ENCODE measurements at regions not wholly inside any gene's neighbourhood (a gene's known extent, or its start where the extent isn't known, plus 50 kb on each side); places are given as distances from the start of the nearest gene placed in this dataset.

DNA sequence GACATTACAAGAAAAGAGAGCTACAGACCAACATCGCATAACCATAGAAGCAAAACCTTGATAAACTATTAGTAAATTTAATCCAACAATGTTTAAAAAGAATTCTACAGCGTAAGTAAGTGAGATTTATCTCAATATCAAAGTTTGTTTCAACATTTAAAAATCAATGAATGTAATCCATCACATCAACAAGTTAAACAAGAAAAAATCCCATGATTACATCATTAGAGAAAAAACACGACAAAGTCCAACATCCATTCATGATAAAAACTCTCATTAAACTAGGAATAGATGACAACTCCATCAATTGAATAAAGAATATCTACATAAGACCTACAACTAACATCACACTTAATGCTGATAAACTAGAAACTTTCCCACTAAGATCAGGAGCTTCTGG lies 239.0 kb upstream of the GGTLC1 start:
- no peak for ATAC-seq
- no peaks in the 10 kb centered on the region for H3K9me3 Mint-ChIP-seq
- Histone ChIP-seq H3K27me3 (ENCODE audit: control insufficient read depth, insufficient read depth, low read length) (no peaks in the 10 kb centered on the region), H3K36me3 (ENCODE audit: control insufficient read depth, insufficient read depth, low read length) (no peaks in the 10 kb centered on the region), H3K9me3 (ENCODE audit: control insufficient read depth, insufficient read depth, low read length) (no peaks in the 10 kb centered on the region), H3K4me1 (ENCODE audit: control insufficient read depth, insufficient read depth, low read length) (no peaks in the 10 kb centered on the region), H3K27ac (ENCODE audit: low read length) (no peak overlapping the region), H3K4me3 (ENCODE audit: low read length) (no peak overlapping the region)
- no peak overlapping the region for H3K27ac Mint-ChIP-seq
- DNase-seq, result no peak
- intact Hi-C loops (cut with micrococcal nuclease), result no loop called here
- no peaks in the 10 kb centered on the region for H3K36me3 Mint-ChIP-seq
- WGBS (ENCODE audit: insufficient coverage), result 89% methylated on average over 1 of the region's 3 CpGs
- TF ChIP-seq, protein P1, sequence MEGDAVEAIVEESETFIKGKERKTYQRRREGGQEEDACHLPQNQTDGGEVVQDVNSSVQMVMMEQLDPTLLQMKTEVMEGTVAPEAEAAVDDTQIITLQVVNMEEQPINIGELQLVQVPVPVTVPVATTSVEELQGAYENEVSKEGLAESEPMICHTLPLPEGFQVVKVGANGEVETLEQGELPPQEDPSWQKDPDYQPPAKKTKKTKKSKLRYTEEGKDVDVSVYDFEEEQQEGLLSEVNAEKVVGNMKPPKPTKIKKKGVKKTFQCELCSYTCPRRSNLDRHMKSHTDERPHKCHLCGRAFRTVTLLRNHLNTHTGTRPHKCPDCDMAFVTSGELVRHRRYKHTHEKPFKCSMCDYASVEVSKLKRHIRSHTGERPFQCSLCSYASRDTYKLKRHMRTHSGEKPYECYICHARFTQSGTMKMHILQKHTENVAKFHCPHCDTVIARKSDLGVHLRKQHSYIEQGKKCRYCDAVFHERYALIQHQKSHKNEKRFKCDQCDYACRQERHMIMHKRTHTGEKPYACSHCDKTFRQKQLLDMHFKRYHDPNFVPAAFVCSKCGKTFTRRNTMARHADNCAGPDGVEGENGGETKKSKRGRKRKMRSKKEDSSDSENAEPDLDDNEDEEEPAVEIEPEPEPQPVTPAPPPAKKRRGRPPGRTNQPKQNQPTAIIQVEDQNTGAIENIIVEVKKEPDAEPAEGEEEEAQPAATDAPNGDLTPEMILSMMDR (IDR thresholded peaks at IDR 0.05), result no peak
- no peak overlapping the region for H3K4me3 Mint-ChIP-seq
- peaks cover 0 to 4% of the 10 kb centered on the region in 2 donors for H3K4me1 Mint-ChIP-seq
- H3K27me3 Mint-ChIP-seq (ENCODE audit: low read depth in 2 of 2), result peaks cover 28 to 54% of the 10 kb centered on the region in 2 donors

GRCh38 chr20:24212494-24212893 lies 223.9 kb upstream of the GGTLC1 start:
- peaks cover 38 to 54% of the 10 kb centered on the region in 2 donors for H3K27me3 Mint-ChIP-seq (ENCODE audit: low read depth in 2 of 2)

GRCh38 chr20:24211972-24212371 lies 223.4 kb upstream of the GGTLC1 start:
- TF ChIP-seq, protein P1 (IDR thresholded peaks at IDR 0.05), result no peak
- H3K4me3 Mint-ChIP-seq, result no peak overlapping the region
- Histone ChIP-seq H3K27ac (ENCODE audit: low read length) (no peak overlapping the region), H3K27me3 (ENCODE audit: control insufficient read depth, insufficient read depth, low read length) (peaks cover 2% of the 10 kb centered on the region), H3K9me3 (ENCODE audit: control insufficient read depth, insufficient read depth, low read length) (no peaks in the 10 kb centered on the region), H3K4me1 (ENCODE audit: control insufficient read depth, insufficient read depth, low read length) (no peaks in the 10 kb centered on the region), H3K36me3 (ENCODE audit: control insufficient read depth, insufficient read depth, low read length) (no peaks in the 10 kb centered on the region), H3K4me3 (ENCODE audit: low read length) (no peak overlapping the region)
- ATAC-seq (no peak), DNase-seq (no peak)
- H3K27ac Mint-ChIP-seq, result no peak overlapping the region
- peaks cover 24% of the 10 kb centered on the region for H3K36me3 Mint-ChIP-seq
- intact Hi-C loops (cut with micrococcal nuclease), result no loop called here
- peaks cover 2 to 7% of the 10 kb centered on the region in 2 donors for H3K9me3 Mint-ChIP-seq
- H3K27me3 Mint-ChIP-seq (ENCODE audit: low read depth in 2 of 2), result peaks cover 38 to 54% of the 10 kb centered on the region in 2 donors
- H3K4me1 Mint-ChIP-seq, result peaks cover 5 to 6% of the 10 kb centered on the region in 2 donors

More at GRCh38 chr20:24212494-24212893, 223.9 kb upstream of the GGTLC1 start:
- Histone ChIP-seq H3K36me3 (ENCODE audit: control insufficient read depth, insufficient read depth, low read length) (no peaks in the 10 kb centered on the region), H3K27ac (ENCODE audit: low read length) (no peak overlapping the region), H3K9me3 (ENCODE audit: control insufficient read depth, insufficient read depth, low read length) (no peaks in the 10 kb centered on the region), H3K27me3 (ENCODE audit: control insufficient read depth, insufficient read depth, low read length) (peaks cover 2% of the 10 kb centered on the region), H3K4me3 (ENCODE audit: low read length) (no peak overlapping the region), H3K4me1 (ENCODE audit: control insufficient read depth, insufficient read depth, low read length) (no peaks in the 10 kb centered on the region)
- 10% methylated on average over 10 of the region's 10 CpGs for whole genome bisulfite sequencing (ENCODE audit: insufficient coverage)
- Mint-ChIP-seq H3K4me3 (no peak overlapping the region), H3K27ac (no peak overlapping the region), H3K36me3 (peaks cover 24% of the 10 kb centered on the region), H3K4me1 (peaks cover 5 to 6% of the 10 kb centered on the region in 2 donors), H3K9me3 (peaks cover 2 to 8% of the 10 kb centered on the region in 2 donors)
- DNase-seq, result no peak
- intact Hi-C loops (cut with micrococcal nuclease), result no loop called here
- TF ChIP-seq, protein P1 (IDR thresholded peaks at IDR 0.05), result no peak
- ATAC-seq, result no peak

GRCh38 chr20:24210356-24210755 lies 221.8 kb upstream of the GGTLC1 start:
- DNase-seq (no peak), ATAC-seq (no peak)
- Mint-ChIP-seq H3K27me3 (ENCODE audit: low read depth in 2 of 2) (peaks cover 31 to 42% of the 10 kb centered on the region in 2 donors), H3K9me3 (peaks cover 0 to 5% of the 10 kb centered on the region in 2 donors), H3K27ac (no peak overlapping the region), H3K4me3 (no peak overlapping the region), H3K4me1 (peaks cover 5 to 6% of the 10 kb centered on the region in 2 donors), H3K36me3 (peaks cover 13% of the 10 kb centered on the region)
- H3K27ac ChIP-seq (ENCODE audit: low read length), result no peak overlapping the region
- no peaks in the 10 kb centered on the region for H3K4me1 ChIP-seq (ENCODE audit: control insufficient read depth, insufficient read depth, low read length)
- H3K36me3 ChIP-seq (ENCODE audit: control insufficient read depth, insufficient read depth, low read length), result no peaks in the 10 kb centered on the region
- no peaks in the 10 kb centered on the region for H3K9me3 ChIP-seq (ENCODE audit: control insufficient read depth, insufficient read depth, low read length)
- intact Hi-C loops (cut with micrococcal nuclease), result no loop called here
- TF ChIP-seq, protein P1 (IDR thresholded peaks at IDR 0.05), result no peak
- H3K27me3 ChIP-seq (ENCODE audit: control insufficient read depth, insufficient read depth, low read length), result peaks cover 2% of the 10 kb centered on the region
- 92% methylated on average over 2 of the region's 2 CpGs for WGBS (ENCODE audit: insufficient coverage)
- H3K4me3 ChIP-seq (ENCODE audit: low read length), result no peak overlapping the region
